B cell (primary cell): ENCODE measurements at regions not wholly inside any gene's neighbourhood (a gene's known extent, or its start where the extent isn't known, plus 50 kb on each side); places are given as distances from the start of the nearest gene placed in this dataset.

ENCODE experiments used
- ATAC-seq: fragments of 200-7000 bp; cut with Tn5 transposase; one replicate; pipeline ENCODE4 v1.10.0; 2021; ENCODE audit warnings: low read depth, mild to moderate bottlenecking, moderate number of reproducible peaks, moderate library complexity
- CTCF ChIA-PET: fragments of 350-600 bp; sonication (Branson Sonifier 250); formaldehyde crosslinking; loops from one replicate; lab custom pipeline; 2021; ENCODE audit warnings: antibody characterized with exemption, inconsistent platforms; lab: Charles Lee
- POLR2A ChIA-PET: fragments of 350-600 bp; sonication (Branson Sonifier 250); formaldehyde crosslinking; loops from one replicate; lab custom pipeline; 2021; ENCODE audit warnings: antibody characterized with exemption; lab: Charles Lee
- DNase-seq: peaks from one replicate; pipeline ENCODE4 v3.0.0; 2013
- H2AFZ ChIP-seq: 2 replicates; pipeline ENCODE4 v1.6.1; 2012; ENCODE audit warnings: mild to moderate bottlenecking, low read depth, low read length; ENCODE audit not compliant: insufficient read depth, poor library complexity, severe bottlenecking
- H3K27ac ChIP-seq, 2 donors: 1 replicate in 1 of 2; 2 replicates in 1 of 2; pipeline ENCODE4 v1.5.1; 2012 to 2013; ENCODE audit warnings: low read length in 2 of 2, mild to moderate bottlenecking in 2 of 2, moderate library complexity in 1 of 2
- H3K27me3 ChIP-seq, 4 experiments: fragments of 200-600 bp in 1 of 4; sonication (generic) in 1 of 4; replicated peaks in 1 of 4; 1 replicate in 2 of 4; 2 replicates in 2 of 4; pipeline versions ENCODE4 v1.6.1 to v1.7.0; 2013 to 2016; ENCODE audit warnings: low read length in 3 of 4, mild to moderate bottlenecking in 2 of 4, mixed read lengths in 1 of 4, moderate library complexity in 1 of 4; ENCODE audit not compliant: insufficient read depth in 4 of 4, control insufficient read depth in 3 of 4; ENCODE audit errors: control extremely low read depth in 1 of 4
- H3K36me3 ChIP-seq, 2 experiments: replicated peaks in 1 of 2; 1 replicate in 1 of 2; 2 replicates in 1 of 2; pipeline versions ENCODE4 v1.6.1 to v1.7.1; 2013; ENCODE audit warnings: low read length in 1 of 2; ENCODE audit not compliant: insufficient read depth in 2 of 2, control insufficient read depth in 1 of 2; ENCODE audit errors: control extremely low read depth in 1 of 2, extremely low read depth in 1 of 2
- H3K4me1 ChIP-seq, 2 donors: fragments of 200-600 bp in 1 of 2; sonication (generic) in 1 of 2; 1 replicate in 1 of 2; 2 replicates in 1 of 2; pipeline versions ENCODE4 v1.5.1 to v1.6.1; 2013 to 2017; ENCODE audit warnings: low read length in 2 of 2; ENCODE audit not compliant: control insufficient read depth in 2 of 2, insufficient read depth in 2 of 2
- H3K4me2 ChIP-seq: replicated peaks from 2 replicates; pipeline ENCODE3; 2012; ENCODE audit warnings: mild to moderate bottlenecking, low read depth, low read length; ENCODE audit not compliant: poor library complexity, severe bottlenecking
- H3K4me3 ChIP-seq, 5 experiments: fragments of 200-600 bp in 1 of 5; sonication (generic) in 1 of 5; 1 replicate in 3 of 5; 2 replicates in 2 of 5; pipeline versions ENCODE4 v1.5.1 to v1.7.0; 2011 to 2016; ENCODE audit warnings: low read length in 4 of 5, mild to moderate bottlenecking in 4 of 5, low read depth in 2 of 5, control low read depth in 1 of 5, moderate library complexity in 1 of 5; ENCODE audit not compliant: insufficient read depth in 1 of 5; ENCODE audit errors: control extremely low read depth in 1 of 5, extremely low read depth in 1 of 5
- H3K79me2 ChIP-seq: fragments of 200-600 bp; sonication (generic); one replicate; pipeline ENCODE4 v1.6.0; 2016; ENCODE audit warnings: low read length; ENCODE audit not compliant: control insufficient read depth, insufficient read depth
- H3K9ac ChIP-seq: fragments of 200-600 bp; sonication (generic); 2 replicates; pipeline ENCODE4 v1.6.1; 2017; ENCODE audit warnings: mild to moderate bottlenecking, low read length, moderate library complexity
- H3K9me3 ChIP-seq, 3 donors: one replicate each; pipeline versions ENCODE4 v1.6.1 to v1.7.1; 2013; ENCODE audit warnings: low read length in 2 of 3; ENCODE audit not compliant: control insufficient read depth in 2 of 3, insufficient read depth in 1 of 3; ENCODE audit errors: control extremely low read depth in 1 of 3
- H4K20me1 ChIP-seq: 2 replicates; pipeline ENCODE4 v1.6.0; 2012; ENCODE audit warnings: mild to moderate bottlenecking, low read length; ENCODE audit not compliant: insufficient read depth, control insufficient read depth, poor library complexity, severe bottlenecking
- H3K27ac Mint-ChIP-seq: one replicate; pipeline ENCODE4 v1.8.0; 2021; ENCODE audit warnings: mixed read lengths
- H3K27me3 Mint-ChIP-seq: one replicate; pipeline ENCODE4 v1.8.0; 2021; ENCODE audit warnings: mixed read lengths
- H3K4me1 Mint-ChIP-seq: one replicate; pipeline ENCODE4 v1.8.0; 2021; ENCODE audit warnings: mixed read lengths
- H3K4me3 Mint-ChIP-seq: one replicate; pipeline ENCODE4 v1.8.0; 2021; ENCODE audit warnings: mixed read lengths
- H3K9me3 Mint-ChIP-seq: one replicate; pipeline ENCODE4 v1.8.0; 2022; ENCODE audit warnings: mixed read lengths; ENCODE audit not compliant: insufficient read depth
- CTCF ChIP-seq: fragments of 200-600 bp; IDR thresholded peaks from one replicate; pipeline ENCODE4 v1.8.0; 2022; ENCODE audit warnings: antibody characterized with exemption, mild to moderate bottlenecking
- EZH2 ChIP-seq: IDR thresholded peaks from 2 replicates; pipeline ENCODE4 v1.6.1; 2012; ENCODE audit warnings: borderline replicate concordance, low read depth, mild to moderate bottlenecking, moderate library complexity, low read length; ENCODE audit not compliant: insufficient read depth, poor library complexity, severe bottlenecking
- WGBS: methylation state at CpG from one replicate; pipeline ENCODE4 v1.1.5; 2013; ENCODE audit warnings: missing lambda C conversion rate; ENCODE audit not compliant: insufficient coverage; 5-methylcytosine and 5-hydroxymethylcytosine counted together
- intact Hi-C: fragments of 100-400 bp; cut with micrococcal nuclease; formaldehyde crosslinking; loops from one replicate; pipeline ENCODE4 v1.10.0; 2022

- H3K4me3 ChIP-seq, result no peak overlapping the region
- H3K36me3 ChIP-seq, result no peaks in the 10 kb centered on the region
- ChIA-PET POLR2A (no interaction called here), CTCF (no interaction called here)
- TF ChIP-seq EZH2, result no peak
- TF ChIP-seq CTCF, result no peak
- H3K27me3 ChIP-seq, result no peaks in the 10 kb centered on the region
- H3K27ac ChIP-seq, result no peak overlapping the region
- no peaks in the 10 kb centered on the region for H4K20me1 ChIP-seq
- no peaks in the 10 kb centered on the region for H3K4me1 ChIP-seq
- ATAC-seq (no peak), DNase-seq (no peak)
- WGBS, result no CpG with 5 or more reads among the region's 3 CpGs
- no peak overlapping the region for H3K4me2 ChIP-seq
- Mint-ChIP-seq H3K4me1 (no peaks in the 10 kb centered on the region), H3K27ac (no peak overlapping the region), H3K27me3 (no peaks in the 10 kb centered on the region), H3K4me3 (no peak overlapping the region), H3K9me3 (no peaks in the 10 kb centered on the region)
- intact Hi-C loops, result no loop called here
- peaks cover 0 to 8% (median 0%) of the 10 kb centered on the region in 3 donors for H3K9me3 ChIP-seq
- H3K79me2 ChIP-seq, result no peaks in the 10 kb centered on the region
- H2AFZ ChIP-seq, result no peak overlapping the region
- H3K9ac ChIP-seq, result no peak overlapping the region
These were observed 183.2 kb upstream of the FRMD6 start for GRCh38 chr14:51468523-51468922.

GRCh38 chr14:51472881-51473280 lies 178.8 kb upstream of the FRMD6 start:
- 79% methylated on average over 2 of the region's 2 CpGs for WGBS
- no peak overlapping the region for H2AFZ ChIP-seq
- H3K4me3 ChIP-seq, result no peak overlapping the region
- no peak overlapping the region for H3K4me2 ChIP-seq
- Mint-ChIP-seq H3K9me3 (no peaks in the 10 kb centered on the region), H3K4me1 (no peaks in the 10 kb centered on the region), H3K27me3 (peaks cover 9% of the 10 kb centered on the region), H3K4me3 (no peak overlapping the region), H3K27ac (no peak overlapping the region)
- H3K9ac ChIP-seq, result no peak overlapping the region
- DNase-seq (no peak), ATAC-seq (no peak)
- no peak overlapping the region for H3K27ac ChIP-seq
- TF ChIP-seq EZH2 (no peak), CTCF (no peak)
- intact Hi-C loops, result no loop called here
- H3K4me1 ChIP-seq, result no peaks in the 10 kb centered on the region
- CTCF ChIA-PET, result no interaction called here
- no peaks in the 10 kb centered on the region for H4K20me1 ChIP-seq
- no peaks in the 10 kb centered on the region for H3K79me2 ChIP-seq
- no peaks in the 10 kb centered on the region for H3K36me3 ChIP-seq
- H3K27me3 ChIP-seq, result no peaks in the 10 kb centered on the region
- H3K9me3 ChIP-seq, result peaks cover 0 to 5% (median 0%) of the 10 kb centered on the region in 3 donors
- POLR2A ChIA-PET, result no interaction called here
